ENCODE measurements at regions not wholly inside any gene's neighbourhood (a gene's known extent, or its start where the extent isn't known, plus 50 kb on each side); places are given as distances from the start of the nearest gene placed in this dataset.

- H3K27me3 ChIP-seq (ENCODE audit: insufficient read depth, poor library complexity, severe bottlenecking), result no peaks in the 10 kb centered on the region
- no peak overlapping the region for H3K4me3 ChIP-seq (replicated peaks; ENCODE audit: insufficient read depth, low read length)
- DNase-seq (ENCODE audit: low read depth in 1 of 2, low spot score in 1 of 2), result no peak
- no peak overlapping the region for H3K27ac ChIP-seq (replicated peaks)
- TF ChIP-seq GABPA (IDR thresholded peaks at IDR 0.05; ENCODE audit: low read depth) (no peak), REST (IDR thresholded peaks at IDR 0.05; ENCODE audit: insufficient replicate concordance, low read depth) (no peak), POLR2AphosphoS5 (IDR thresholded peaks at IDR 0.05; ENCODE audit: low read depth) (no peak), CTCF (IDR thresholded peaks at IDR 0.05; ENCODE audit: insufficient read depth, low read length) (no peak), SPI1 (IDR thresholded peaks at IDR 0.05; ENCODE audit: borderline replicate concordance, low read depth) (no peak)
Observed at GRCh38 chr4:56238251-56238650, 149.0 kb downstream of the AASDH start.

GRCh38 chr4:56235725-56236124 lies 151.6 kb downstream of the AASDH start:
- no peak for DNase-seq (ENCODE audit: low read depth in 1 of 2, low spot score in 1 of 2)
- TF ChIP-seq SPI1 (IDR thresholded peaks at IDR 0.05; ENCODE audit: borderline replicate concordance, low read depth), result no peak
- no peak for TF ChIP-seq POLR2AphosphoS5 (IDR thresholded peaks at IDR 0.05; ENCODE audit: low read depth)
- TF ChIP-seq CTCF (IDR thresholded peaks at IDR 0.05; ENCODE audit: insufficient read depth, low read length), result no peak
- TF ChIP-seq REST (IDR thresholded peaks at IDR 0.05; ENCODE audit: insufficient replicate concordance, low read depth), result no peak
- no peak for TF ChIP-seq GABPA (IDR thresholded peaks at IDR 0.05; ENCODE audit: low read depth)
- Histone ChIP-seq H3K27ac (replicated peaks) (no peak overlapping the region), H3K27me3 (ENCODE audit: insufficient read depth, poor library complexity, severe bottlenecking) (no peaks in the 10 kb centered on the region), H3K4me3 (replicated peaks; ENCODE audit: insufficient read depth, low read length) (no peak overlapping the region)

GRCh38 chr4:56235011-56235410 lies 152.3 kb downstream of the AASDH start:
- H3K4me3 ChIP-seq (replicated peaks; ENCODE audit: insufficient read depth, low read length), result no peak overlapping the region
- no peaks in the 10 kb centered on the region for H3K27me3 ChIP-seq (ENCODE audit: insufficient read depth, poor library complexity, severe bottlenecking)
- no peak for DNase-seq (ENCODE audit: low read depth in 1 of 2, low spot score in 1 of 2)
- no peak overlapping the region for H3K27ac ChIP-seq (replicated peaks)
- no peak for TF ChIP-seq GABPA (IDR thresholded peaks at IDR 0.05; ENCODE audit: low read depth)
- TF ChIP-seq POLR2AphosphoS5 (IDR thresholded peaks at IDR 0.05; ENCODE audit: low read depth), result no peak
- TF ChIP-seq REST (IDR thresholded peaks at IDR 0.05; ENCODE audit: insufficient replicate concordance, low read depth), result no peak
- no peak for TF ChIP-seq CTCF (IDR thresholded peaks at IDR 0.05; ENCODE audit: insufficient read depth, low read length)
- no peak for TF ChIP-seq SPI1 (IDR thresholded peaks at IDR 0.05; ENCODE audit: borderline replicate concordance, low read depth)
